Mesenchymal stem cell (in vitro differentiated cells and primary cell): ENCODE measurements at regions not wholly inside any gene's neighbourhood (a gene's known extent, or its start where the extent isn't known, plus 50 kb on each side); places are given as distances from the start of the nearest gene placed in this dataset.

Experiments used
- DNase-seq: peaks from one replicate; pipeline ENCODE4 v3.0.0-alpha.2; 2013
- H2AFZ ChIP-seq: one replicate; pipeline ENCODE4 v1.6.1; 2013; ENCODE audit warnings: low read depth, mild to moderate bottlenecking, control low read depth, inconsistent platforms, low read length, moderate library complexity
- H2AK5ac ChIP-seq: 2 replicates; pipeline ENCODE4 v1.6.1; 2013; ENCODE audit warnings: low read length, moderate library complexity, mild to moderate bottlenecking, inconsistent platforms; ENCODE audit not compliant: severe bottlenecking
- H2BK120ac ChIP-seq: one replicate; pipeline ENCODE4 v1.6.1; 2013; ENCODE audit warnings: low read depth, mild to moderate bottlenecking, inconsistent platforms, low read length, moderate library complexity
- H2BK12ac ChIP-seq, 2 experiments: one replicate each; pipeline ENCODE4 v1.6.1; 2013; ENCODE audit warnings: inconsistent platforms in 2 of 2, low read length in 2 of 2, mild to moderate bottlenecking in 2 of 2, moderate library complexity in 2 of 2, control low read depth in 1 of 2
- H2BK15ac ChIP-seq: one replicate; pipeline ENCODE4 v1.6.1; 2013; ENCODE audit warnings: mild to moderate bottlenecking, low read depth, inconsistent platforms; ENCODE audit not compliant: poor library complexity, severe bottlenecking
- H2BK5ac ChIP-seq: 2 replicates; pipeline ENCODE4 v1.6.1; 2013; ENCODE audit warnings: low read depth, mild to moderate bottlenecking, low read length, control low read depth, inconsistent platforms; ENCODE audit not compliant: poor library complexity, severe bottlenecking
- H3K14ac ChIP-seq, 2 experiments: one replicate each; pipeline ENCODE4 v1.6.1; 2013; ENCODE audit warnings: inconsistent platforms in 2 of 2, low read length in 2 of 2, control low read depth in 1 of 2, mild to moderate bottlenecking in 1 of 2, moderate library complexity in 1 of 2
- H3K18ac ChIP-seq, 2 experiments: one replicate each; pipeline ENCODE4 v1.6.1; 2013; ENCODE audit warnings: inconsistent platforms in 2 of 2, low read length in 2 of 2, control low read depth in 1 of 2, low read depth in 1 of 2, mild to moderate bottlenecking in 1 of 2
- H3K23ac ChIP-seq, 2 experiments: one replicate each; pipeline ENCODE4 v1.6.1; 2013; ENCODE audit warnings: inconsistent platforms in 2 of 2, low read length in 2 of 2, mild to moderate bottlenecking in 2 of 2, moderate library complexity in 2 of 2, control low read depth in 1 of 2
- H3K27ac ChIP-seq: 2 replicates; pipeline ENCODE4 v1.5.1; 2013; ENCODE audit warnings: mild to moderate bottlenecking, moderate library complexity, low read length, control low read depth, inconsistent platforms; ENCODE audit not compliant: poor library complexity, severe bottlenecking
- H3K27me3 ChIP-seq, 2 experiments: 2 replicates each; pipeline versions ENCODE4 v1.6.1 to v1.7.0; 2013; ENCODE audit warnings: low read length in 2 of 2, mild to moderate bottlenecking in 2 of 2, moderate library complexity in 2 of 2, control low read depth in 1 of 2, inconsistent platforms in 1 of 2; ENCODE audit not compliant: control insufficient read depth in 1 of 2, insufficient read depth in 1 of 2
- H3K36me3 ChIP-seq, 2 experiments: 2 replicates each; pipeline versions ENCODE4 v1.6.1 to v1.7.0; 2013; ENCODE audit warnings: low read length in 2 of 2, control low read depth in 1 of 2, inconsistent platforms in 1 of 2, low read depth in 1 of 2, mild to moderate bottlenecking in 1 of 2; ENCODE audit not compliant: insufficient read depth in 2 of 2, control insufficient read depth in 1 of 2
- H3K4ac ChIP-seq, 2 experiments: one replicate each; pipeline ENCODE4 v1.6.1; 2013; ENCODE audit warnings: inconsistent platforms in 2 of 2, low read length in 2 of 2, mild to moderate bottlenecking in 2 of 2, moderate library complexity in 2 of 2, control low read depth in 1 of 2, low read depth in 1 of 2
- H3K4me1 ChIP-seq: 2 replicates; pipeline ENCODE4 v1.6.1; 2013; ENCODE audit warnings: low read depth, low read length, control low read depth; ENCODE audit not compliant: control insufficient read depth, insufficient read depth
- H3K4me2 ChIP-seq: 2 replicates; pipeline ENCODE4 v1.6.1; 2013; ENCODE audit warnings: low read length, mild to moderate bottlenecking, inconsistent platforms; ENCODE audit not compliant: poor library complexity, severe bottlenecking
- H3K4me3 ChIP-seq, 2 experiments: 2 replicates each; pipeline versions ENCODE4 v1.5.1 to v1.7.0; 2013; ENCODE audit warnings: low read length in 2 of 2, mild to moderate bottlenecking in 2 of 2, control low read depth in 1 of 2, low read depth in 1 of 2; ENCODE audit not compliant: insufficient read depth in 1 of 2
- H3K79me1 ChIP-seq: replicated peaks from 2 replicates; pipeline ENCODE4 v1.6.1; 2013; ENCODE audit warnings: mild to moderate bottlenecking, control low read depth, low read length, inconsistent platforms; ENCODE audit not compliant: poor library complexity, severe bottlenecking
- H3K9ac ChIP-seq: 2 replicates; pipeline ENCODE4 v1.7.0; 2013; ENCODE audit warnings: mild to moderate bottlenecking, low read length, moderate library complexity
- H3K9me3 ChIP-seq: 2 replicates; pipeline ENCODE4 v1.7.0; 2013; ENCODE audit warnings: mild to moderate bottlenecking, low read length; ENCODE audit not compliant: control insufficient read depth
- H4K8ac ChIP-seq: one replicate; pipeline ENCODE4 v1.6.1; 2013; ENCODE audit warnings: inconsistent platforms, mild to moderate bottlenecking, low read length, moderate library complexity
- H4K91ac ChIP-seq: one replicate; pipeline ENCODE4 v1.6.1; 2013; ENCODE audit warnings: mild to moderate bottlenecking, low read length, inconsistent platforms
- WGBS: methylation state at CpG from one replicate; pipeline ENCODE4 v1.1.7; 2013; ENCODE audit warnings: mixed read lengths; 5-methylcytosine and 5-hydroxymethylcytosine counted together

GRCh38 chr15:57885435-57885834, 178.9 kb downstream of the POLR2M start:
- H3K4me1 ChIP-seq, result no peaks in the 10 kb centered on the region
- no peak overlapping the region for H4K91ac ChIP-seq
- H4K8ac ChIP-seq, result no peak overlapping the region
- H3K4me3 ChIP-seq, result no peak overlapping the region
- no peak overlapping the region for H3K18ac ChIP-seq
- no peak overlapping the region for H2BK5ac ChIP-seq
- H3K79me1 ChIP-seq, result no peaks in the 10 kb centered on the region
- H3K36me3 ChIP-seq, result no peaks in the 10 kb centered on the region
- peaks cover 4 to 47% of the 10 kb centered on the region in 2 experiments for H3K27me3 ChIP-seq
- H3K27ac ChIP-seq, result no peak overlapping the region
- no peak overlapping the region for H2BK15ac ChIP-seq
- no peak overlapping the region for H3K4ac ChIP-seq
- H2BK120ac ChIP-seq, result no peak overlapping the region
- no peak overlapping the region for H3K14ac ChIP-seq
- H2AFZ ChIP-seq, result no peak overlapping the region
- no peak for DNase-seq
- 81% methylated on average over 5 of the region's 5 CpGs for WGBS
- no peak overlapping the region for H3K23ac ChIP-seq
- no peak overlapping the region for H3K4me2 ChIP-seq
- no peak overlapping the region for H2AK5ac ChIP-seq
- no peaks in the 10 kb centered on the region for H3K9me3 ChIP-seq
- H2BK12ac ChIP-seq, result no peak overlapping the region
- H3K9ac ChIP-seq, result no peak overlapping the region

DNA sequence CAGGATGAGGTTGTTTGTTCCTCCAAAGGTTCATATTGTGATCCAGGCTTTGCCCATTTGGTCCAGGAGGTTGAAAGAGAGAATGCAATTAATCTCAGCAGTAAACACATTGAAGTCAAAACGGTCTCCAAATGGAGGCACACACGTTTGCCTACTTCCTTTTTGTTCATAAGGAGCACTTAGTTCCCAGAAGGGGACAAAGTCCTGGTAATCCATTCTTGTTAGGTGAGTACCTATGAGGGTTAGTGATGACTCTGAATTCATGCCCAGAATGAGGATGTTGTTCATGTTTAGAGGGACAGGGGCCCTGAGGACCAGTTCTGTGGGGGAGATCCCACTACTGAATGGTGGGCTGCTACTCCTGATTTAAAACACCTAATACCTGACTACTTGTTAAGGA, 177.7 kb downstream of the ALDH1A2 start:
- Histone ChIP-seq H3K4me1 (no peaks in the 10 kb centered on the region), H3K79me1 (no peaks in the 10 kb centered on the region)
- 69% methylated on average over 2 of the region's 2 CpGs for WGBS

GRCh38 chr15:57890351-57890750, 175.2 kb downstream of the ALDH1A2 start:
- 100% methylated on average over 1 of the region's 1 CpG for WGBS
- Histone ChIP-seq H3K9me3 (peaks cover 12% of the 10 kb centered on the region), H3K9ac (no peak overlapping the region), H2AFZ (no peak overlapping the region), H3K18ac (no peak overlapping the region), H2BK120ac (no peak overlapping the region), H3K4me2 (no peak overlapping the region), H4K91ac (no peak overlapping the region), H3K4ac (no peak overlapping the region), H2BK15ac (no peak overlapping the region), H3K23ac (no peak overlapping the region), H3K4me3 (no peak overlapping the region), H2BK12ac (no peak overlapping the region), H2BK5ac (no peak overlapping the region), H3K27me3 (peaks cover 8 to 37% of the 10 kb centered on the region in 2 experiments), H3K27ac (no peak overlapping the region), H2AK5ac (no peak overlapping the region), H3K36me3 (no peaks in the 10 kb centered on the region), H3K4me1 (no peaks in the 10 kb centered on the region), H3K14ac (no peak overlapping the region), H3K79me1 (no peaks in the 10 kb centered on the region), H4K8ac (no peak overlapping the region)
- DNase-seq, result no peak

More for the DNA sequence above, 177.7 kb downstream of the ALDH1A2 start:
- Histone ChIP-seq H3K4me3 (no peak overlapping the region), H3K27me3 (peaks cover 4 to 45% of the 10 kb centered on the region in 2 experiments), H2AK5ac (no peak overlapping the region), H3K4me2 (no peak overlapping the region), H4K8ac (no peak overlapping the region), H3K36me3 (no peaks in the 10 kb centered on the region), H3K27ac (no peak overlapping the region), H2BK12ac (no peak overlapping the region), H2AFZ (no peak overlapping the region), H2BK15ac (no peak overlapping the region), H3K18ac (no peak overlapping the region), H3K9ac (no peak overlapping the region), H2BK5ac (no peak overlapping the region), H3K9me3 (peaks cover 12% of the 10 kb centered on the region), H2BK120ac (no peak overlapping the region), H3K4ac (no peak overlapping the region), H3K23ac (no peak overlapping the region), H3K14ac (no peak overlapping the region), H4K91ac (no peak overlapping the region)
- no peak for DNase-seq

GRCh38 chr15:57890878-57891277, 174.6 kb downstream of the ALDH1A2 start:
- H2BK5ac ChIP-seq, result no peak overlapping the region
- no peak overlapping the region for H3K4me2 ChIP-seq
- peaks cover 12% of the 10 kb centered on the region for H3K9me3 ChIP-seq
- no peak overlapping the region for H4K91ac ChIP-seq
- 84% methylated on average over 2 of the region's 3 CpGs for WGBS
- no peak overlapping the region for H4K8ac ChIP-seq
- H3K4me3 ChIP-seq, result no peak overlapping the region
- no peak overlapping the region for H3K9ac ChIP-seq
- no peaks in the 10 kb centered on the region for H3K36me3 ChIP-seq
- H2AK5ac ChIP-seq, result no peak overlapping the region
- no peak overlapping the region for H3K4ac ChIP-seq
- no peak overlapping the region for H2BK12ac ChIP-seq
- H3K79me1 ChIP-seq, result no peaks in the 10 kb centered on the region
- no peak overlapping the region for H3K18ac ChIP-seq
- no peak overlapping the region for H2AFZ ChIP-seq
- H3K27ac ChIP-seq, result no peak overlapping the region
- H3K27me3 ChIP-seq, result peaks cover 8 to 32% of the 10 kb centered on the region in 2 experiments
- H3K14ac ChIP-seq, result no peak overlapping the region
- no peak overlapping the region for H3K23ac ChIP-seq
- no peaks in the 10 kb centered on the region for H3K4me1 ChIP-seq
- no peak overlapping the region for H2BK15ac ChIP-seq
- DNase-seq, result no peak
- no peak overlapping the region for H2BK120ac ChIP-seq
